A673 (cell line): ENCODE measurements at regions not wholly inside any gene's neighbourhood (a gene's known extent, or its start where the extent isn't known, plus 50 kb on each side); places are given as distances from the start of the nearest gene placed in this dataset.

Source experiments
- BruUV-seq: library from RNA; stranded (reverse); fragments of 400-500 nt; replicated peaks from 2 replicates; lab custom pipeline; 2021; lab: Mats Ljungman, UMichigan
- CTCF ChIA-PET: fragments of 300-600 bp; sonication (Branson Sonifier 250); formaldehyde crosslinking; loops from one replicate; lab custom pipeline; 2022; ENCODE audit warnings: antibody characterized with exemption; lab: Charles Lee
- POLR2A ChIA-PET: fragments of 300-600 bp; sonication (Branson Sonifier 250); formaldehyde crosslinking; loops from one replicate; lab custom pipeline; 2022; ENCODE audit warnings: antibody characterized with exemption; ENCODE audit not compliant: low non-redundant PET; lab: Charles Lee
- DNase-seq: peaks from one replicate; pipeline ENCODE4 v3.0.0-alpha.2; 2015; ENCODE audit warnings: low spot score
- H3K27ac ChIP-seq: fragments of 200-600 bp; sonication (generic); 2 replicates; pipeline ENCODE4 v1.5.1; 2016; ENCODE audit warnings: mixed run types, low read depth, mild to moderate bottlenecking, mixed read lengths, antibody characterized with exemption, low read length; ENCODE audit not compliant: poor library complexity, severe bottlenecking
- H3K27me3 ChIP-seq: fragments of 200-600 bp; sonication (generic); replicated peaks from 2 replicates; pipeline ENCODE4 v1.6.1; 2017; ENCODE audit warnings: mixed run types, low read depth, mild to moderate bottlenecking, mixed read lengths, antibody characterized with exemption, low read length; ENCODE audit not compliant: insufficient read depth, poor library complexity
- H3K36me3 ChIP-seq: fragments of 200-600 bp; sonication (generic); 2 replicates; pipeline ENCODE4 v1.6.1; 2016; ENCODE audit warnings: mixed run types, mild to moderate bottlenecking, mixed read lengths, antibody characterized with exemption, low read length; ENCODE audit not compliant: insufficient read depth, poor library complexity, severe bottlenecking
- H3K4me1 ChIP-seq: fragments of 200-600 bp; sonication (generic); 2 replicates; pipeline ENCODE4 v1.6.1; 2017; ENCODE audit warnings: mixed run types, mild to moderate bottlenecking, mixed read lengths, antibody characterized with exemption, low read length; ENCODE audit not compliant: insufficient read depth, poor library complexity, severe bottlenecking
- H3K4me3 ChIP-seq: fragments of 200-600 bp; sonication (generic); 2 replicates; pipeline ENCODE4 v1.5.1; 2016; ENCODE audit warnings: low read depth, mixed run types, mild to moderate bottlenecking, mixed read lengths, low read length; ENCODE audit not compliant: poor library complexity, severe bottlenecking
- H3K9me3 ChIP-seq: fragments of 200-600 bp; sonication (generic); 2 replicates; pipeline ENCODE4 v1.6.1; 2016; ENCODE audit warnings: mixed run types, low read depth, mild to moderate bottlenecking, mixed read lengths, antibody characterized with exemption, low read length; ENCODE audit not compliant: poor library complexity, severe bottlenecking
- EZH2 ChIP-seq: fragments of 200-600 bp; sonication (generic); IDR thresholded peaks from 2 replicates; pipeline ENCODE4 v1.6.1; 2017; ENCODE audit warnings: borderline replicate concordance, low read depth, mild to moderate bottlenecking, mixed read lengths, antibody characterized with exemption, low read length; ENCODE audit not compliant: poor library complexity, severe bottlenecking
- intact Hi-C: fragments of 100-400 bp; cut with micrococcal nuclease; formaldehyde crosslinking; loops from one replicate; pipeline ENCODE4 v1.10.0; 2022; ENCODE audit not compliant: unreplicated experiment
- TF ChIP-seq, protein P1 (sequence below): fragments of 300-800, 200-600 bp; sonication (generic); conservative IDR thresholded peaks from 2 replicates; pipeline ENCODE4 v1.5.1; 2017; ENCODE audit warnings: low read depth, mild to moderate bottlenecking, antibody characterized with exemption, low read length, moderate library complexity, mixed read lengths

- no peak for TF ChIP-seq EZH2
- TF ChIP-seq, protein P1, sequence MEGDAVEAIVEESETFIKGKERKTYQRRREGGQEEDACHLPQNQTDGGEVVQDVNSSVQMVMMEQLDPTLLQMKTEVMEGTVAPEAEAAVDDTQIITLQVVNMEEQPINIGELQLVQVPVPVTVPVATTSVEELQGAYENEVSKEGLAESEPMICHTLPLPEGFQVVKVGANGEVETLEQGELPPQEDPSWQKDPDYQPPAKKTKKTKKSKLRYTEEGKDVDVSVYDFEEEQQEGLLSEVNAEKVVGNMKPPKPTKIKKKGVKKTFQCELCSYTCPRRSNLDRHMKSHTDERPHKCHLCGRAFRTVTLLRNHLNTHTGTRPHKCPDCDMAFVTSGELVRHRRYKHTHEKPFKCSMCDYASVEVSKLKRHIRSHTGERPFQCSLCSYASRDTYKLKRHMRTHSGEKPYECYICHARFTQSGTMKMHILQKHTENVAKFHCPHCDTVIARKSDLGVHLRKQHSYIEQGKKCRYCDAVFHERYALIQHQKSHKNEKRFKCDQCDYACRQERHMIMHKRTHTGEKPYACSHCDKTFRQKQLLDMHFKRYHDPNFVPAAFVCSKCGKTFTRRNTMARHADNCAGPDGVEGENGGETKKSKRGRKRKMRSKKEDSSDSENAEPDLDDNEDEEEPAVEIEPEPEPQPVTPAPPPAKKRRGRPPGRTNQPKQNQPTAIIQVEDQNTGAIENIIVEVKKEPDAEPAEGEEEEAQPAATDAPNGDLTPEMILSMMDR, result no peak
- no TSS peak for BruUV-seq
- H3K27me3 ChIP-seq, result peaks cover 29% of the 10 kb centered on the region
- no peak for DNase-seq
- CTCF ChIA-PET, result no interaction called here
- no peaks in the 10 kb centered on the region for H3K36me3 ChIP-seq
- no peaks in the 10 kb centered on the region for H3K9me3 ChIP-seq
- H3K4me3 ChIP-seq, result no peak overlapping the region
- POLR2A ChIA-PET, result no interaction called here
- intact Hi-C loops, result no loop called here
- H3K4me1 ChIP-seq, result no peaks in the 10 kb centered on the region
- H3K27ac ChIP-seq, result no peak overlapping the region
Observed at GRCh38 chr5:135643881-135644766, 65.3 kb upstream of the CXCL14 start.

DNA sequence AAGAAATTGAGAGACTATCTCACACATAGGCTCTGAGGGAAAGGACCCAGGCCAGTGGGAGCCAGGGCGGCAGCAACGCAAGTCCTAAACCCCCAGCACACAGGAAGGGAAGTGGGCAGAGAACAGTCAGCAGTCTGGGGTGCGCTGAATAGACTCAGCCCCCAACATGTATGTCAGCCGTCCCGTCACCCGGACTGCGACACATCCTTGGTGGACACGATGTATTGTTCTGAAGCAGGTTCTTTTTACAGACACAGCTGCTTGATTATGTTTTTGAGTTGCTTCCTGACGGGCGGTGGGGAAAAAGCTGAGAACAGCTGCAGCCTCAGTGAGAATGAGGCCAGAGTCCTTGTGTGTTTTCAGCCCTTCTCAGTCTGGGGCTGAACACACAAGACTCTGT is 64.1 kb upstream of the CXCL14 start:
- POLR2A ChIA-PET, result no interaction called here

DNA sequence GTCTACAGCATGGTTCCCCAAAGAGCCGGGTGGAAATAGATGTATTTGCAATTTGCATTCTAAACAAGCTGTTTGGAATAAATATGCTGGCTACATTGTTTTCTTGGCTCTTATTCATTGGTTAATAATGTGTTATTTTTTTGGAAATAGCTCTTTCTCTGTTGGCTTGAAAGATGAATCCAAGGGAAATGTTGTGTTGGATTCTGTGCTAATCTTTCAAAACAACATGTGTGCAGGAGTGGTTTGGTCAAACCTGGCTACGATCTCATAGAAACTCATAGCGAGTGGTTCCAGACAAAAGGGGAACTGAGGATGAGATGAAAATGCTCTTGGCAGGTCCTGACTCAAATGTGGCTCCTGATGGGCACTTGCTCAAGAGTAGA is 63.7 kb upstream of the CXCL14 start:
- Histone ChIP-seq H3K9me3 (no peaks in the 10 kb centered on the region), H3K36me3 (no peaks in the 10 kb centered on the region), H3K27me3 (peaks cover 45% of the 10 kb centered on the region), H3K27ac (no peak overlapping the region), H3K4me1 (no peaks in the 10 kb centered on the region), H3K4me3 (no peak overlapping the region)
- BruUV-seq, result no TSS peak
- ChIA-PET POLR2A (no interaction called here), CTCF (no interaction called here)
- TF ChIP-seq, protein P1, result no peak
- no peak for TF ChIP-seq EZH2
- intact Hi-C loops, result no loop called here
- no peak for DNase-seq

More for the DNA sequence above, 64.1 kb upstream of the CXCL14 start:
- TF ChIP-seq, protein P1, result no peak
- TF ChIP-seq EZH2, result no peak
- H3K4me1 ChIP-seq, result no peaks in the 10 kb centered on the region
- CTCF ChIA-PET, result no interaction called here
- intact Hi-C loops, result no loop called here
- H3K36me3 ChIP-seq, result no peaks in the 10 kb centered on the region
- H3K27me3 ChIP-seq, result peaks cover 41% of the 10 kb centered on the region
- BruUV-seq, result no TSS peak
- DNase-seq, result no peak
- H3K9me3 ChIP-seq, result no peaks in the 10 kb centered on the region
- H3K27ac ChIP-seq, result no peak overlapping the region
- H3K4me3 ChIP-seq, result no peak overlapping the region
